ENCODE measurements at regions not wholly inside any gene's neighbourhood (a gene's known extent, or its start where the extent isn't known, plus 50 kb on each side); places are given as distances from the start of the nearest gene placed in this dataset.
"Not testable (repeated sequence)": the region's sequence is repeated elsewhere in the genome, so short reads cannot be mapped to it uniquely, and the experiment has no call there.

DNA sequence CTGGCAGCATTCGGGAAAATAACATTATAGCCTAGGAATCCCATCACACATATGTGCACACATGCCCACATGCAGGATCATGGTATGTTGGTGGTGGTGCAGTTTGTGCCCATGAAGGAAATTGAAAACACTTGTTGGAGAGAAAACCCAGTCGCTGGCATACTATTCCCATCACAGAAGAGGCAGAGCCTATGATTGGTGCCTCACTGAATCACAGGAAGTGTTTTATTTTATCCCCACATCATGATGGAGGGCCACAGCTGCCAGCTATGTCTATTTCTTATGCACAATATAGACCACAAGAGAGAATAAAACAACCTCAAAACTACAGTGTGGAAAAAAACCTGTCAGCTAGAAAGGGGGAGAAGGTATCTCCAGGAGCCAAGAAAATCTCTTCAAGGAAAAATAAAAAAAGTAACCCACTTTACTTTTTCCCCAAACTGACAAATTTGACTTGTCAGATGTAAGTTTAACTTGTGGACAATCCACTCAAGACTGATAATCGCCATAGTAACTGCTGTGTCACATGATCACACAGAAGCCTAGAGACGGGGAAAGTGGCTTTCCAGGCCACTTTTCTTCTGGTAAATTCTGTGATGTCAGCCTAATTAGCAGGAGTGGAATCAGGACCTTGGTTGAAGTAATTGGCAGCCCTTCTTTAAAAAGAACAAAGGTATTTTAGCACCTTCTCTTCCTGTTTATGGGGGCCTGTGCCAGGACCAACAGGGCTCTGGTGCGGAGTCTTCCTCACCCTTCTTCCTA is 100.0 kb upstream of the PLGLB2 start:
- not testable (repeated sequence) for H3K4me3 ChIP-seq (ENCODE audit: low read depth, low read length, poor library complexity, severe bottlenecking); H3K9ac ChIP-seq (ENCODE audit: low read length); H2AFZ ChIP-seq (ENCODE audit: low read length); H3K4me2 ChIP-seq (ENCODE audit: low read length); H4K20me1 ChIP-seq (ENCODE audit: insufficient read depth, low read length); H3F3A ChIP-seq (ENCODE audit: insufficient read depth, low read length); H3K79me2 ChIP-seq (ENCODE audit: insufficient read depth, low read length); H3K36me3 ChIP-seq (ENCODE audit: insufficient read depth, low read length); H3K27ac ChIP-seq (ENCODE audit: low read depth, low read length, poor library complexity, severe bottlenecking); H3K9me3 ChIP-seq (ENCODE audit: low read length); H3K9me2 ChIP-seq (ENCODE audit: low read depth, low read length); H3K27me3 ChIP-seq (ENCODE audit: insufficient read depth, low read length); H3K4me1 ChIP-seq (ENCODE audit: insufficient read depth, low read length, severe bottlenecking)

DNA sequence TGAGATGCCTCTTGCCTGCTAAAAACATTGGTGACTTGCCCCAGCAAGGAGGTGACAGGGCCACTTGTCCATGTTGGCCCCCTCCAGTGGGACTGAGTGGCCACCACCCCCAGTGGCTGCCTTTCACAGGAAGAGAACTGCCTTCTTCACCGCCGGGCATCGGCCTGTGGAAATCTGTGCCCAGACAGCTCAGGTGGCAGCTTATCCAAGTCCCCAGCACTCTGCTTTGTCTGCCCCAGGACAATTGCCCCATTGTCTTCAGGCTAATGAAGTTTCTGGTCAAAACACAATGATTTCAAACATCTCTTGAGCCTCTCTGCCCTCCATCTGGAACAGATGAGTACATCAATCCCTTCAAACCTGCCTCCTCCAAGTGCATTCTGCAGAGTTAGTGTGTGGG is 99.1 kb upstream of the PLGLB2 start:
- H3F3A ChIP-seq (ENCODE audit: insufficient read depth, low read length); H3K4me2 ChIP-seq (ENCODE audit: low read length); H3K9me3 ChIP-seq (ENCODE audit: low read length); H3K4me3 ChIP-seq (ENCODE audit: low read depth, low read length, poor library complexity, severe bottlenecking); H3K9me2 ChIP-seq (ENCODE audit: low read depth, low read length); H4K20me1 ChIP-seq (ENCODE audit: insufficient read depth, low read length); H3K36me3 ChIP-seq (ENCODE audit: insufficient read depth, low read length); H3K4me1 ChIP-seq (ENCODE audit: insufficient read depth, low read length, severe bottlenecking); H3K79me2 ChIP-seq (ENCODE audit: insufficient read depth, low read length); H2AFZ ChIP-seq (ENCODE audit: low read length); H3K9ac ChIP-seq (ENCODE audit: low read length); H3K27ac ChIP-seq (ENCODE audit: low read depth, low read length, poor library complexity, severe bottlenecking); H3K27me3 ChIP-seq (ENCODE audit: insufficient read depth, low read length): not testable (repeated sequence)

DNA sequence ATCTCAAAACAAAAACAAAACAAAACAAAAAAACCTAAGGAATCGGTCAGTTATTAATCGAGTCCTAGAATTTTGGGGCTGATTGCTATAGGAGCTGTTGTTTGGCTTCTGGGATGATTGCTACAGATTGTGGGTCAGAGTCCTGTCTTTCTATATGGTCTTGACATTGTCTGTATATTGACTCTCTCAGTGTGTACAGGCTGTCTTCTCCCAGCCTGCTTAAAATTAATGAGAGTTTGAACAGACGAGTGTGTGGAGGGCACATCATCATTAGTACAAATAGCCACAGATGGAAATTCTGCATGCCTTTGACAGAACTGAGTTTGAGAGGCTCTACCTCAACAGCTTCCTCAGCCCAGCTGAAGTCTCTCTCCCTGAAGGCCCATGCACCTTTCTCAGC is 98.0 kb upstream of the PLGLB2 start:
- H3K9me2 ChIP-seq (ENCODE audit: low read depth, low read length); H3K9me3 ChIP-seq (ENCODE audit: low read length); H3K27me3 ChIP-seq (ENCODE audit: insufficient read depth, low read length); H3K4me3 ChIP-seq (ENCODE audit: low read depth, low read length, poor library complexity, severe bottlenecking); H3K36me3 ChIP-seq (ENCODE audit: insufficient read depth, low read length); H3K9ac ChIP-seq (ENCODE audit: low read length); H3K79me2 ChIP-seq (ENCODE audit: insufficient read depth, low read length); H3K4me1 ChIP-seq (ENCODE audit: insufficient read depth, low read length, severe bottlenecking); H2AFZ ChIP-seq (ENCODE audit: low read length); H3F3A ChIP-seq (ENCODE audit: insufficient read depth, low read length); H4K20me1 ChIP-seq (ENCODE audit: insufficient read depth, low read length); H3K4me2 ChIP-seq (ENCODE audit: low read length); H3K27ac ChIP-seq (ENCODE audit: low read depth, low read length, poor library complexity, severe bottlenecking): not testable (repeated sequence)

DNA sequence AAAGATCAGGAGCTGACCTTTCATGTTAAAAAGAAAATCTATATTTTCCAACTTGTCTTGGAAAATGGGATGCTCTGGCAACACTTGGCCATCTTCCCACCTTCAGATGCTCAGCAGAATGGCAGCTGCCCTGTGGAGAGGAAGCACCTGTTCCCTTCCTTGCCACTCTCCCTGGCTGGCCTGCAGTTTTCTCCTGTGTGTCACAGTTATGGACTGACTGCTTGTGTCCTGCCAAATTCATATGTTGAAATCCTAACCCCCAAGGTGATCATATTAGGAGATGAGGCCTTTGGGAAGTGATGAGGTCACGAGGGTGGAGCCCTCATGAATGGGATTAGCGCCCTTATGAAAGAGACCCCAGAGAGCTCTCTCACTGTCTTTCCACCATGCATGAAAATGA is 97.0 kb upstream of the PLGLB2 start:
- H2AFZ ChIP-seq (ENCODE audit: low read length); H3K9me3 ChIP-seq (ENCODE audit: low read length); H3K36me3 ChIP-seq (ENCODE audit: insufficient read depth, low read length): not testable (repeated sequence)

GRCh38 chr2:87651589-87651988 is 96.3 kb upstream of the PLGLB2 start:
- not testable (repeated sequence) for H3K79me2 ChIP-seq (ENCODE audit: insufficient read depth, low read length); H3K9ac ChIP-seq (ENCODE audit: low read length); H3K9me2 ChIP-seq (ENCODE audit: low read depth, low read length); H3K9me3 ChIP-seq (ENCODE audit: low read length); H4K20me1 ChIP-seq (ENCODE audit: insufficient read depth, low read length); H3K27me3 ChIP-seq (ENCODE audit: insufficient read depth, low read length); H3F3A ChIP-seq (ENCODE audit: insufficient read depth, low read length); H3K36me3 ChIP-seq (ENCODE audit: insufficient read depth, low read length); H3K4me3 ChIP-seq (ENCODE audit: low read depth, low read length, poor library complexity, severe bottlenecking); H3K4me2 ChIP-seq (ENCODE audit: low read length); H3K4me1 ChIP-seq (ENCODE audit: insufficient read depth, low read length, severe bottlenecking); H2AFZ ChIP-seq (ENCODE audit: low read length); H3K27ac ChIP-seq (ENCODE audit: low read depth, low read length, poor library complexity, severe bottlenecking)

More for the DNA sequence above, 97.0 kb upstream of the PLGLB2 start:
- H3F3A ChIP-seq (ENCODE audit: insufficient read depth, low read length); H3K4me1 ChIP-seq (ENCODE audit: insufficient read depth, low read length, severe bottlenecking); H3K9ac ChIP-seq (ENCODE audit: low read length); H3K27me3 ChIP-seq (ENCODE audit: insufficient read depth, low read length); H3K4me2 ChIP-seq (ENCODE audit: low read length); H3K79me2 ChIP-seq (ENCODE audit: insufficient read depth, low read length); H4K20me1 ChIP-seq (ENCODE audit: insufficient read depth, low read length); H3K9me2 ChIP-seq (ENCODE audit: low read depth, low read length); H3K4me3 ChIP-seq (ENCODE audit: low read depth, low read length, poor library complexity, severe bottlenecking); H3K27ac ChIP-seq (ENCODE audit: low read depth, low read length, poor library complexity, severe bottlenecking): not testable (repeated sequence)

- H3K27ac ChIP-seq (ENCODE audit: low read depth, low read length, poor library complexity, severe bottlenecking); H3K4me1 ChIP-seq (ENCODE audit: insufficient read depth, low read length, severe bottlenecking); H3F3A ChIP-seq (ENCODE audit: insufficient read depth, low read length); H3K4me2 ChIP-seq (ENCODE audit: low read length); H4K20me1 ChIP-seq (ENCODE audit: insufficient read depth, low read length); H3K36me3 ChIP-seq (ENCODE audit: insufficient read depth, low read length); H3K79me2 ChIP-seq (ENCODE audit: insufficient read depth, low read length); H3K9me3 ChIP-seq (ENCODE audit: low read length); H3K4me3 ChIP-seq (ENCODE audit: low read depth, low read length, poor library complexity, severe bottlenecking); H2AFZ ChIP-seq (ENCODE audit: low read length); H3K27me3 ChIP-seq (ENCODE audit: insufficient read depth, low read length); H3K9me2 ChIP-seq (ENCODE audit: low read depth, low read length); H3K9ac ChIP-seq (ENCODE audit: low read length): not testable (repeated sequence)
Observed at GRCh38 chr2:87653373-87653772, 94.5 kb upstream of the PLGLB2 start.

DNA sequence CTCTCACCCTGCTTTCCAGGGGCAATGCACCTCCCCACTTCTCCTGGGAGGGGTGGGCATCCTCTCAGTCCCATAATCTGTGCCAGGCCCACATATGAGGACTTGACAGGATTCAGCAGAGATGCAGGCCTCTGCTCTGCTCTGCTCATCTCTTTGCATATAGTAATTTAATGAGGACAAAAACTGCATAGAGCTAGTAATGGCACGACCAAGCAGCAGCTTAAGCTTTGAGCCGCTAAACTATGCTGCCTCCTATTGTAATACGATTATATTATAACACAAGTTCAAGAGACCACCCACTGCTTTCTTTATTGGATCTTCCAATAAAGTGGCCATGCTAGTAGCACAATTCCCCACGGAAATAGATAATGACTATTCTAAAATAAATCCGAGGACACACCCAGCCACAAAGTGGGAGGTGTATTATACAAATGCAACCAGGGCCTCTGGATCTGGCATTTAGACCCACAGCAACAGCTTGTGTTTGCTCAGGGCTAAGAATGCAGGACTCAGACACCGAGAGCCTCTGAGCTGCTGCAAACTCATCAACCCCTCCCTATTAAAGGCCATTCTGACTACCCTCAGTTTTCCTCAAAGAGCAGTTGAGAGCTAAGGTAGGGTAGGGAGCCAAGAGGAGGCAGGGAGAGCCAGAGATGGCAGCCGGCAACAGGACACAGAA is 93.6 kb upstream of the PLGLB2 start:
- not testable (repeated sequence) for H3K9me3 ChIP-seq (ENCODE audit: low read length); H3K27me3 ChIP-seq (ENCODE audit: insufficient read depth, low read length); H3F3A ChIP-seq (ENCODE audit: insufficient read depth, low read length); H3K36me3 ChIP-seq (ENCODE audit: insufficient read depth, low read length); H3K79me2 ChIP-seq (ENCODE audit: insufficient read depth, low read length); H3K9me2 ChIP-seq (ENCODE audit: low read depth, low read length); H3K9ac ChIP-seq (ENCODE audit: low read length); H3K4me1 ChIP-seq (ENCODE audit: insufficient read depth, low read length, severe bottlenecking); H2AFZ ChIP-seq (ENCODE audit: low read length); H3K4me2 ChIP-seq (ENCODE audit: low read length); H3K27ac ChIP-seq (ENCODE audit: low read depth, low read length, poor library complexity, severe bottlenecking); H4K20me1 ChIP-seq (ENCODE audit: insufficient read depth, low read length); H3K4me3 ChIP-seq (ENCODE audit: low read depth, low read length, poor library complexity, severe bottlenecking)
